ENCODE measurements at regions not wholly inside any gene's neighbourhood (a gene's known extent, or its start where the extent isn't known, plus 50 kb on each side); places are given as distances from the start of the nearest gene placed in this dataset.

GRCh38 chr10:52701647-52702046, 70.9 kb downstream of the MBL2 start:
- TF ChIP-seq ZC3H10 (CRISPR knock-in tag; IDR thresholded peaks at IDR 0.05) = no peak
- TF ChIP-seq PATZ1 (CRISPR knock-in tag; IDR thresholded peaks at IDR 0.05; ENCODE audit: borderline replicate concordance) = no peak
- TF ChIP-seq CREB5 (CRISPR knock-in tag; IDR thresholded peaks at IDR 0.05; ENCODE audit: low read depth) = no peak
- TF ChIP-seq, protein P1, sequence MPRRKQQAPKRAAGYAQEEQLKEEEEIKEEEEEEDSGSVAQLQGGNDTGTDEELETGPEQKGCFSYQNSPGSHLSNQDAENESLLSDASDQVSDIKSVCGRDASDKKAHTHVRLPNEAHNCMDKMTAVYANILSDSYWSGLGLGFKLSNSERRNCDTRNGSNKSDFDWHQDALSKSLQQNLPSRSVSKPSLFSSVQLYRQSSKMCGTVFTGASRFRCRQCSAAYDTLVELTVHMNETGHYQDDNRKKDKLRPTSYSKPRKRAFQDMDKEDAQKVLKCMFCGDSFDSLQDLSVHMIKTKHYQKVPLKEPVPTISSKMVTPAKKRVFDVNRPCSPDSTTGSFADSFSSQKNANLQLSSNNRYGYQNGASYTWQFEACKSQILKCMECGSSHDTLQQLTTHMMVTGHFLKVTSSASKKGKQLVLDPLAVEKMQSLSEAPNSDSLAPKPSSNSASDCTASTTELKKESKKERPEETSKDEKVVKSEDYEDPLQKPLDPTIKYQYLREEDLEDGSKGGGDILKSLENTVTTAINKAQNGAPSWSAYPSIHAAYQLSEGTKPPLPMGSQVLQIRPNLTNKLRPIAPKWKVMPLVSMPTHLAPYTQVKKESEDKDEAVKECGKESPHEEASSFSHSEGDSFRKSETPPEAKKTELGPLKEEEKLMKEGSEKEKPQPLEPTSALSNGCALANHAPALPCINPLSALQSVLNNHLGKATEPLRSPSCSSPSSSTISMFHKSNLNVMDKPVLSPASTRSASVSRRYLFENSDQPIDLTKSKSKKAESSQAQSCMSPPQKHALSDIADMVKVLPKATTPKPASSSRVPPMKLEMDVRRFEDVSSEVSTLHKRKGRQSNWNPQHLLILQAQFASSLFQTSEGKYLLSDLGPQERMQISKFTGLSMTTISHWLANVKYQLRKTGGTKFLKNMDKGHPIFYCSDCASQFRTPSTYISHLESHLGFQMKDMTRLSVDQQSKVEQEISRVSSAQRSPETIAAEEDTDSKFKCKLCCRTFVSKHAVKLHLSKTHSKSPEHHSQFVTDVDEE (CRISPR knock-in tag; IDR thresholded peaks at IDR 0.05) = no peak
- TF ChIP-seq GLIS3 (CRISPR knock-in tag; IDR thresholded peaks at IDR 0.05) = no peak
